Left renal cortex interstitium (tissue), 4 donors: ENCODE measurements at regions not wholly inside any gene's neighbourhood (a gene's known extent, or its start where the extent isn't known, plus 50 kb on each side); places are given as distances from the start of the nearest gene placed in this dataset.

Source experiments
- DNase-seq, 4 donors: peaks; one replicate each; pipeline ENCODE4 v3.0.0-alpha.2; 2013; ENCODE audit warnings: low read depth in 4 of 4, low spot score in 2 of 4, missing footprints in 1 of 4

GRCh38 chr9:82565188-82565969 is 497.6 kb downstream of the RASEF start:
- DNase-seq = no peak

GRCh38 chr9:82567953-82568352 is 495.0 kb downstream of the RASEF start:
- no peak for DNase-seq

- DNase-seq = no peak
Measured at GRCh38 chr9:82570226-82570625, 492.7 kb downstream of the RASEF start.

- DNase-seq = no peak
Measured at GRCh38 chr9:82571540-82571939, 491.4 kb downstream of the RASEF start.

- DNase-seq = no peak
Measured at GRCh38 chr9:82572146-82572545, 490.8 kb downstream of the RASEF start.

- DNase-seq = no peak
Measured at GRCh38 chr9:82574911-82575310, 488.0 kb downstream of the RASEF start.

GRCh38 chr9:82580921-82581320 is 482.0 kb downstream of the RASEF start:
- no peak for DNase-seq

GRCh38 chr9:82581516-82581915 is 481.4 kb downstream of the RASEF start:
- no peak for DNase-seq

- no peak for DNase-seq
Measured at GRCh38 chr9:82581935-82582334, 481.0 kb downstream of the RASEF start.

- no peak for DNase-seq
Measured at GRCh38 chr9:82582693-82583092, 480.2 kb downstream of the RASEF start.

GRCh38 chr9:82583524-82583923 is 479.4 kb downstream of the RASEF start:
- DNase-seq = no peak

GRCh38 chr9:82584349-82584863 is 478.5 kb downstream of the RASEF start:
- DNase-seq = no peak

- DNase-seq = no peak
Measured at GRCh38 chr9:82586918-82587356, 476.0 kb downstream of the RASEF start.

- DNase-seq = peak in 2 of 4 donors; percentile 74 to 76
Measured at GRCh38 chr9:82588301-82589180, 474.4 kb downstream of the RASEF start.

GRCh38 chr9:82590845-82591244 is 472.1 kb downstream of the RASEF start:
- no peak for DNase-seq

GRCh38 chr9:82593501-82593900 is 469.4 kb downstream of the RASEF start:
- DNase-seq = no peak

- no peak for DNase-seq
Measured at GRCh38 chr9:82597241-82598203, 465.4 kb downstream of the RASEF start.

GRCh38 chr9:82598241-82599039 is 464.5 kb downstream of the RASEF start:
- no peak for DNase-seq

- no peak for DNase-seq
Measured at GRCh38 chr9:82599336-82599949, 463.5 kb downstream of the RASEF start.
